ENCODE measurements at regions not wholly inside any gene's neighbourhood (a gene's known extent, or its start where the extent isn't known, plus 50 kb on each side); places are given as distances from the start of the nearest gene placed in this dataset.
A peak's percentile ranks its signal among the peaks of the same experiment; 100 is the strongest.

DNA sequence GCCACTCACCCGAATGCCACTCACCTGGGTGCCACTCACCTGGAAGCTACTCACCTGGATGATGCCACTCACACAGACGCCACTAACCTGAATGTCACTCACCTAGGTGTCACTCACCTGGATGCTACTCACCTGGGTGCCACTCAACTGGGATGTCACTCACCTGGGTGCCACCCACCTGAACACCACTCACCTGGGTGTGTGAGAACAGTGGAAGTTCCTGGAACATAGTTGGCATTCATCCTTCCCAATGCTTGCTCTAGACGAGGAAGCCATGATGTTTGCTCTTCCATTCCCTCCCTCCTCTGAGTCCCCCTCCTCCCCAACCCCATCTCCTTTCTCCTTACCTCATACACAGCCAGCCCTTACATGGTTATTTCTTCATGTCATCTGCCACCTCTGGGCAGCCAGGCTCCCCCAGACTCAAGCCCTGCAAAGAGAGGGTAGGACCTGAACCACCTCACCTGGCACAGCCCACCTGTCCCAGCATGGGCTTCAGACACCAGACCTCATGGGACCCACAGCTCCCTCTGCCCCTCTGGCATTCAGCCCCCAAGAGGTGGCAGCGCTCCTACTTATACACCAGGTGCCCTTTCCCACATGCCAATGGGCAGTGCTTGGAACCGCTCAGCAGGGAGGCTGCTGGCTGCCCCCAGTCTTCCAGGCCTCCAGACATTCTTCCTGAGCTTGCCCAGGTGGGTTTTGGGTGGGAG lies 171.8 kb upstream of the FOXF1 start:
- TF ChIP-seq, protein P1, sequence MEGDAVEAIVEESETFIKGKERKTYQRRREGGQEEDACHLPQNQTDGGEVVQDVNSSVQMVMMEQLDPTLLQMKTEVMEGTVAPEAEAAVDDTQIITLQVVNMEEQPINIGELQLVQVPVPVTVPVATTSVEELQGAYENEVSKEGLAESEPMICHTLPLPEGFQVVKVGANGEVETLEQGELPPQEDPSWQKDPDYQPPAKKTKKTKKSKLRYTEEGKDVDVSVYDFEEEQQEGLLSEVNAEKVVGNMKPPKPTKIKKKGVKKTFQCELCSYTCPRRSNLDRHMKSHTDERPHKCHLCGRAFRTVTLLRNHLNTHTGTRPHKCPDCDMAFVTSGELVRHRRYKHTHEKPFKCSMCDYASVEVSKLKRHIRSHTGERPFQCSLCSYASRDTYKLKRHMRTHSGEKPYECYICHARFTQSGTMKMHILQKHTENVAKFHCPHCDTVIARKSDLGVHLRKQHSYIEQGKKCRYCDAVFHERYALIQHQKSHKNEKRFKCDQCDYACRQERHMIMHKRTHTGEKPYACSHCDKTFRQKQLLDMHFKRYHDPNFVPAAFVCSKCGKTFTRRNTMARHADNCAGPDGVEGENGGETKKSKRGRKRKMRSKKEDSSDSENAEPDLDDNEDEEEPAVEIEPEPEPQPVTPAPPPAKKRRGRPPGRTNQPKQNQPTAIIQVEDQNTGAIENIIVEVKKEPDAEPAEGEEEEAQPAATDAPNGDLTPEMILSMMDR (IDR thresholded peaks at IDR 0.05; ENCODE audit: insufficient read depth, low read length) = no peak
- DNase-seq (ENCODE audit: low read depth) = no peak
- H3K4me3 ChIP-seq (ENCODE audit: low read depth, low read length) = no peak overlapping the region

DNA sequence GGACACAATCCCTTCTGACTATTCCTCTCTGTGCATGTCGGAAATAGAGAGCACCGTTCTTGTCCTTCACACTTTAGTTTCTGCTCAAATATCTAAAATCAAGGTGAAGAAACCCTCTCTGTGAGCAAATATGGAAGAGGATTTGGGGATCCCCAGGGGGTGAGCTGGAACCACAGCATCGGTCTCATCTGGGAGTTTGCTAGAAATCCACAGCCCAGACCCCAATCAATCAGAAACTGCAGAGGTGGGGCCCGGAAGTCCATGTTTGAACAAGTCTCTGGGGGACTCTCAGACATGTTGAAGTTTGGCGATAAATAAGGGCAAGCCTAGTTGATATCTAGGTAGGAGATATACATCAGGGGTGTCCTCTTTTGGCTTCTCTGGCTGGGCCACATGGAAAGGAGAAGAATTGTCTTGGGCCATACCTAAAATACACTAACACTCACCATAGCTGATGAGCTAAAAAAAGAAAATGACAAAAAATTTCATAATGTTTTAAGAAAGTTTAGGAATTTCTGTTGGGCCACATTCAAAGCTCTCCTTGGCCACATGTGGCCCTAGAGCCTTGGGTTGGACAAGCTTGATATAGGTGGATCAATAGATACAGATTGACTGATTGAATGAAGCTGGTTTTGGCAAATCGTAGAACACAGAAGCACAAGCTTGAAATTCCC lies 168.0 kb upstream of the FOXF1 start:
- peak; percentile 26 for DNase-seq (ENCODE audit: low read depth)
- TF ChIP-seq, protein P1 (IDR thresholded peaks at IDR 0.05; ENCODE audit: insufficient read depth, low read length) = no peak
- no peak overlapping the region for H3K4me3 ChIP-seq (ENCODE audit: low read depth, low read length)

GRCh38 chr16:86343027-86343795 lies 167.1 kb upstream of the FOXF1 start:
- DNase-seq (ENCODE audit: low read depth) = peak; percentile 94
- TF ChIP-seq, protein P1 (IDR thresholded peaks at IDR 0.05; ENCODE audit: insufficient read depth, low read length) = no peak
- H3K4me3 ChIP-seq (ENCODE audit: low read depth, low read length) = peak overlapping the region; percentile 17

DNA sequence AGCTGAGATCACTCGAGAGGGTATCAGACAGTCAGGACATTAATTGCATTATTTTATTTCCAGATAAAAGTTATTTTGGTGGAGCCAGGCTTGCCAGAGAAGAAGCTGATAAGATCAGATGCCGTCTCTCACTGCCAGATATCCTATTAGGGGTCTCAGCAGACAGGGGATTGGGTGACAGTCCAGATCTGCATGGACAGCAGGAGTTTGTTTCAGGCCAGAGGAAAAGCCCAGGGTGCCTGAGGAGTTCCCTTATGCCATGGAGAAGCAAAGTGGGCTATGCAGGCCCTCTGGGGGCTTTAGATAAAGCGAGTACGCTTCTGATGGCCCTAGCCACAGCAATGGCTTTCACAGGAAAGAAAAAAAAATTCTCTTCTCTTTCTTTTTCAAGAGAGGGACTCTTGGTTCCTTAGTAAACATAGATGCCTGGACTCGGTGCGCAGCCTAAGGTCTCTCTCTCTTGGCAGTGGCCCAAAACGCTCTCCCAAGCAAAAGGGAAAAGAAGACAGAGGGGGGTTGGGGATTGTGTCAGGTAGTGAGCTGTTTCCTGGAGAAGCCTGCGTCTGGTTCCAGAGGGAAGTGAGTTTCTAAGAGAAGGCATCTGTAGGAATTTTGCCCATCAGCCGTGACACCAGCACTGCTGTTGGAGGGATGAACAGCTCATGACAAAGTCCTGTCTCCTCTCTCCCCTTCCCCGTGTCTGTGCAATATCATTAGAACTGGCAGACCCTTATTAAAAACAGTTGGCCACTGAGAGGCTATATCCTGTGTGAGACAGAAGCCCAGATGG lies 166.3 kb upstream of the FOXF1 start:
- H3K4me3 ChIP-seq (ENCODE audit: low read depth, low read length) = peak overlapping the region; percentile 10
- peak; percentile 56 for DNase-seq (ENCODE audit: low read depth)
- TF ChIP-seq, protein P1 (IDR thresholded peaks at IDR 0.05; ENCODE audit: insufficient read depth, low read length) = no peak

GRCh38 chr16:86344586-86344871 lies 165.8 kb upstream of the FOXF1 start:
- H3K4me3 ChIP-seq (ENCODE audit: low read depth, low read length) = no peak overlapping the region

DNA sequence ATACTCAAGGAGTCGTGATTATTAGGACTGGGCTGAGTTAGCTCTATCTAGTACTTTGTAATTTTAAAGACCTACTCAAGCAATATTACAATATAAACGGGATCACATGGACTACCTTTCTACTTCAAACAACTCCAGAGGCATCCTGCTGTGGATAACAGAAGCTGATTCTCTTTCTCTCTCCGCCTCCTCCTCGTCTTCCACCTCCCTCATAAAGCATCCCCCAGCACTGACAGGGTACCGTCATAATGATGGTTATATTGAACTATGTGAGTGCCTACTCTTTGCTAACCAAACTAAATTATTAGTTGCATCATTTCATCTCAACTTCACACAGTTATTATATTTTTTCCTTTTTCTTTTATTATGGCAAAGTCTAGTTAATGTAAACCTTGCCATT lies 165.4 kb upstream of the FOXF1 start:
- H3K4me3 ChIP-seq (ENCODE audit: low read depth, low read length) = no peak overlapping the region
- no peak for DNase-seq (ENCODE audit: low read depth)
- TF ChIP-seq, protein P1 (IDR thresholded peaks at IDR 0.05; ENCODE audit: insufficient read depth, low read length) = no peak

More at GRCh38 chr16:86344586-86344871, 165.8 kb upstream of the FOXF1 start:
- TF ChIP-seq, protein P1 (IDR thresholded peaks at IDR 0.05; ENCODE audit: insufficient read depth, low read length) = no peak
- no peak for DNase-seq (ENCODE audit: low read depth)

All from fibroblast of the aortic adventitia (primary cell).